IPS-15b (cell line): ENCODE measurements at regions not wholly inside any gene's neighbourhood (a gene's known extent, or its start where the extent isn't known, plus 50 kb on each side); places are given as distances from the start of the nearest gene placed in this dataset.

Experiments
- H3K27me3 ChIP-seq: one replicate; pipeline ENCODE4 v1.6.1; 2013; ENCODE audit warnings: low read length; ENCODE audit not compliant: control insufficient read depth, insufficient read depth
- H3K36me3 ChIP-seq: one replicate; pipeline ENCODE4 v1.6.1; 2013; ENCODE audit warnings: low read length; ENCODE audit not compliant: control insufficient read depth, insufficient read depth
- H3K4me1 ChIP-seq: one replicate; pipeline ENCODE4 v1.6.1; 2013; ENCODE audit warnings: mild to moderate bottlenecking, low read length; ENCODE audit not compliant: control insufficient read depth, insufficient read depth
- H3K4me3 ChIP-seq: one replicate; pipeline ENCODE4 v1.5.1; 2013; ENCODE audit warnings: low read depth, low read length
- H3K9ac ChIP-seq: one replicate; pipeline ENCODE4 v1.6.1; 2013; ENCODE audit warnings: low read depth, mild to moderate bottlenecking, low read length
- H3K9me3 ChIP-seq: one replicate; pipeline ENCODE4 v1.6.1; 2013; ENCODE audit warnings: mild to moderate bottlenecking, low read length; ENCODE audit not compliant: control insufficient read depth, insufficient read depth

GRCh38 chr6:44500074-44500473 is 112.6 kb downstream of the CDC5L start:
- Histone ChIP-seq H3K9me3 (no peaks in the 10 kb centered on the region), H3K27me3 (no peaks in the 10 kb centered on the region), H3K9ac (no peak overlapping the region), H3K4me3 (no peak overlapping the region), H3K36me3 (no peaks in the 10 kb centered on the region), H3K4me1 (no peaks in the 10 kb centered on the region)

- H3K27me3 ChIP-seq = no peaks in the 10 kb centered on the region
- no peaks in the 10 kb centered on the region for H3K9me3 ChIP-seq
- no peak overlapping the region for H3K4me3 ChIP-seq
- no peak overlapping the region for H3K9ac ChIP-seq
- H3K4me1 ChIP-seq = no peaks in the 10 kb centered on the region
- H3K36me3 ChIP-seq = no peaks in the 10 kb centered on the region
Observed at GRCh38 chr6:44503471-44503870, 116.0 kb downstream of the CDC5L start.

- no peak overlapping the region for H3K4me3 ChIP-seq
- H3K36me3 ChIP-seq = no peaks in the 10 kb centered on the region
- no peaks in the 10 kb centered on the region for H3K9me3 ChIP-seq
- no peaks in the 10 kb centered on the region for H3K4me1 ChIP-seq
- no peaks in the 10 kb centered on the region for H3K27me3 ChIP-seq
- no peak overlapping the region for H3K9ac ChIP-seq
Observed at GRCh38 chr6:44504301-44504791, 116.8 kb downstream of the CDC5L start.

GRCh38 chr6:44505751-44506150 is 118.2 kb downstream of the CDC5L start:
- Histone ChIP-seq H3K36me3 (no peaks in the 10 kb centered on the region), H3K9me3 (no peaks in the 10 kb centered on the region), H3K9ac (no peak overlapping the region), H3K27me3 (no peaks in the 10 kb centered on the region), H3K4me1 (no peaks in the 10 kb centered on the region), H3K4me3 (no peak overlapping the region)

- Histone ChIP-seq H3K4me1 (no peaks in the 10 kb centered on the region), H3K36me3 (no peaks in the 10 kb centered on the region), H3K4me3 (no peak overlapping the region), H3K9ac (no peak overlapping the region), H3K9me3 (no peaks in the 10 kb centered on the region), H3K27me3 (no peaks in the 10 kb centered on the region)
Observed at GRCh38 chr6:44507014-44507413, 119.5 kb downstream of the CDC5L start.

- Histone ChIP-seq H3K27me3 (no peaks in the 10 kb centered on the region), H3K9ac (no peak overlapping the region), H3K9me3 (no peaks in the 10 kb centered on the region), H3K4me3 (no peak overlapping the region), H3K36me3 (no peaks in the 10 kb centered on the region), H3K4me1 (no peaks in the 10 kb centered on the region)
Observed at GRCh38 chr6:44508646-44509045, 121.1 kb downstream of the CDC5L start.

DNA sequence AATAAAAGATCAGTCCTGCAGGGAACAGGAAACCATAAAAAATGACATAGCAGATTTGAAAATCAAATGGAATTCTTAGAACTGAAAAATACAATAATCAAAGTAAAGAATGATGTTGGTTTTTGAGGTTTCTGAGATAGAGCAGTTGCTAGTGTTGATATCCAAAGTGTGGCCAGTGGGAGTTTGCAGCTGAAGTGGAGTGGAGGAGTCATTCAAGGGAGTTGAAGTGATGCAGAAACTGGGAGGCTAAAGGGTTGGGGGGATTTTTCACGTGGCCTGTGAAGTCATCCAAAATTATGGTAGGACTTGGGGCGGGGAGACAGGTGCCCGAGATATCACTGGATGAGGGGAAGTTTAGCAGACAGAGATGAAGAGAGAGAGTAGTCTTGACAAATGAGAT is 123.6 kb downstream of the CDC5L start:
- H3K9me3 ChIP-seq = no peaks in the 10 kb centered on the region
- no peak overlapping the region for H3K9ac ChIP-seq
- H3K27me3 ChIP-seq = no peaks in the 10 kb centered on the region
- H3K4me1 ChIP-seq = no peaks in the 10 kb centered on the region
- no peaks in the 10 kb centered on the region for H3K36me3 ChIP-seq
- H3K4me3 ChIP-seq = no peak overlapping the region

- Histone ChIP-seq H3K9me3 (no peaks in the 10 kb centered on the region), H3K9ac (no peak overlapping the region), H3K27me3 (no peaks in the 10 kb centered on the region), H3K4me1 (no peaks in the 10 kb centered on the region), H3K4me3 (no peak overlapping the region), H3K36me3 (no peaks in the 10 kb centered on the region)
Observed at GRCh38 chr6:44512868-44513741, 125.6 kb downstream of the CDC5L start.

GRCh38 chr6:44514085-44514484 is 126.6 kb downstream of the CDC5L start:
- Histone ChIP-seq H3K9me3 (no peaks in the 10 kb centered on the region), H3K4me1 (no peaks in the 10 kb centered on the region), H3K36me3 (no peaks in the 10 kb centered on the region), H3K9ac (no peak overlapping the region), H3K4me3 (no peak overlapping the region), H3K27me3 (no peaks in the 10 kb centered on the region)

GRCh38 chr6:44514576-44515193 is 127.2 kb downstream of the CDC5L start:
- Histone ChIP-seq H3K9me3 (no peaks in the 10 kb centered on the region), H3K9ac (no peak overlapping the region), H3K36me3 (no peaks in the 10 kb centered on the region), H3K27me3 (no peaks in the 10 kb centered on the region), H3K4me1 (no peaks in the 10 kb centered on the region), H3K4me3 (no peak overlapping the region)

GRCh38 chr6:44522871-44523270 is 135.4 kb downstream of the CDC5L start:
- H3K36me3 ChIP-seq = no peaks in the 10 kb centered on the region
- no peaks in the 10 kb centered on the region for H3K4me1 ChIP-seq
- no peak overlapping the region for H3K9ac ChIP-seq
- no peaks in the 10 kb centered on the region for H3K27me3 ChIP-seq
- no peak overlapping the region for H3K4me3 ChIP-seq
- no peaks in the 10 kb centered on the region for H3K9me3 ChIP-seq
